OCI-LY3 (cell line): ENCODE measurements at regions not wholly inside any gene's neighbourhood (a gene's known extent, or its start where the extent isn't known, plus 50 kb on each side); places are given as distances from the start of the nearest gene placed in this dataset.

Experiments used
- H2AFZ ChIP-seq: fragments of 200-600, 300-600 bp; shearing (Covaris generic); 2 replicates; pipeline ENCODE4 v1.6.0; 2014; ENCODE audit warnings: antibody characterized with exemption, low read depth, low read length
- H3K27ac ChIP-seq: fragments of 200-600, 300-600 bp; sonication (generic); 2 replicates; pipeline ENCODE4 v1.5.1; 2014; ENCODE audit warnings: mild to moderate bottlenecking, low read length, moderate library complexity, mixed read lengths
- H3K27me3 ChIP-seq: fragments of 200-600, 300-600 bp; sonication (generic); 2 replicates; pipeline ENCODE4 v1.6.1; 2014; ENCODE audit warnings: low read depth, low read length, mixed read lengths
- H3K36me3 ChIP-seq: fragments of 200-600, 300-600 bp; sonication (generic); replicated peaks from 2 replicates; pipeline ENCODE3; 2014; ENCODE audit warnings: low read depth, low read length, mixed read lengths
- H3K4me1 ChIP-seq: fragments of 300-600, 200-600 bp; sonication (generic); 2 replicates; pipeline ENCODE4 v1.6.1; 2014; ENCODE audit warnings: low read length, mixed read lengths
- H3K4me2 ChIP-seq: fragments of 200-600, 300-600 bp; sonication (generic); 2 replicates; pipeline ENCODE4 v1.6.1; 2014; ENCODE audit warnings: low read length, mixed read lengths
- H3K4me3 ChIP-seq: fragments of 300-600, 200-600 bp; sonication (generic); 2 replicates; pipeline ENCODE4 v1.5.1; 2014; ENCODE audit warnings: antibody characterized with exemption, mild to moderate bottlenecking, low read length, moderate library complexity
- H3K79me2 ChIP-seq: fragments of 300-600, 200-600 bp; shearing (Covaris generic); 2 replicates; pipeline ENCODE4 v1.6.1; 2014; ENCODE audit warnings: mild to moderate bottlenecking, low read length, mixed read lengths
- H3K9ac ChIP-seq: fragments of 300-600, 200-600 bp; shearing (Covaris generic); 2 replicates; pipeline ENCODE4 v1.6.0; 2014; ENCODE audit warnings: mild to moderate bottlenecking, low read length, moderate library complexity
- H3K9me3 ChIP-seq: fragments of 200-600, 300-600 bp; shearing (Covaris generic); 2 replicates; pipeline ENCODE4 v1.6.1; 2014; ENCODE audit warnings: low read length, mixed read lengths; ENCODE audit not compliant: insufficient read depth
- H4K20me1 ChIP-seq: fragments of 200-600, 300-600 bp; sonication (generic); 2 replicates; pipeline ENCODE4 v1.6.1; 2016; ENCODE audit warnings: low read length, mixed read lengths; ENCODE audit not compliant: insufficient read depth
- EZH2phosphoT487 ChIP-seq: fragments of 200-600 bp; shearing (Covaris generic); IDR thresholded peaks from 2 replicates; pipeline ENCODE4 v1.6.1; 2018; ENCODE audit warnings: antibody characterized with exemption, mixed run types, low read depth
- TF ChIP-seq, protein P1 (sequence below): fragments of 200-600, 300-600 bp; sonication (generic); IDR thresholded peaks from 2 replicates; pipeline ENCODE4 v1.5.1; 2014; ENCODE audit warnings: antibody characterized with exemption, low read length, low read depth

DNA sequence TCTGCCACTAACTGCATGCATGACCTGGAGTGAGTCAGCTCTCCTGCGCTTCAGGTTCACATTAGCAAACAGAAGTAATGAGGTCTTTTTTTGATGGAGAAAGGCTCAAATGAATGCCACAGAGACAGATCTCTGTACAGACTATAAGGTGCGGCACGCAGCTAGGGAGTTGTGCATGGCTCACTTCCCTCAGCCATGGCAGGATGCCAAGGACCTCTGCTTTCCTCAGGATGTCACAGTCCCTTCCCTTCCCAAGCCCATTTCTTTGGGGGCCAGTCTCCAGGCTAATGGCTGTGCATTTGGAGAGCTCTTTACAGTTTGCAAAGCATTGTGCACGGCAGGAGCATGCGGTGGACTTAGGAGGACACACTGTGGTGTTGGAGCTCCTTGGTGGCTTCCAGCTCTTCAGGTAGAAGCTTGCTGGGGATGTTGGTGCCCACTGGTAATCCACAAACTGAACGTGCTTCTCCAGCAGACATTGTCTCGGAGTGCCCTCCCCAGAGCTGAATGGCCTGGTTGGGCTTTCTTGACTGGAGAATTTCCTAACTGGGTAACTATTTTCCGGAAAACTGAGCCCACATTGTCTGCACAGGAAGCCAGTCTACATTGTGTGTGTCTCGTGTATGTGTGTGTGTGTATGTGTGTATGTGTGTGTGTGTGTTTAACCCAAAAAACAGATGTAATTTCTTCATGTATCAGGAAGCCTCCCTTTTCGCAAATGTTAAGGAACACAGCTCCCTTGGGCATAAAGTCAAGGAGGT is 172.5 kb upstream of the TLE3 start:
- peak overlapping the region; percentile 81 for H3K4me2 ChIP-seq
- no peaks in the 10 kb centered on the region for H3K27me3 ChIP-seq
- no peaks in the 10 kb centered on the region for H3K36me3 ChIP-seq
- peak overlapping the region; percentile 25; the same call in 1 of the 2 replicates for H3K4me3 ChIP-seq
- no peaks in the 10 kb centered on the region for H3K9me3 ChIP-seq
- H4K20me1 ChIP-seq, result no peaks in the 10 kb centered on the region
- peak overlapping the region; percentile 59 for H3K9ac ChIP-seq
- no peak overlapping the region for H2AFZ ChIP-seq
- TF ChIP-seq EZH2phosphoT487, result no peak
- TF ChIP-seq, protein P1, sequence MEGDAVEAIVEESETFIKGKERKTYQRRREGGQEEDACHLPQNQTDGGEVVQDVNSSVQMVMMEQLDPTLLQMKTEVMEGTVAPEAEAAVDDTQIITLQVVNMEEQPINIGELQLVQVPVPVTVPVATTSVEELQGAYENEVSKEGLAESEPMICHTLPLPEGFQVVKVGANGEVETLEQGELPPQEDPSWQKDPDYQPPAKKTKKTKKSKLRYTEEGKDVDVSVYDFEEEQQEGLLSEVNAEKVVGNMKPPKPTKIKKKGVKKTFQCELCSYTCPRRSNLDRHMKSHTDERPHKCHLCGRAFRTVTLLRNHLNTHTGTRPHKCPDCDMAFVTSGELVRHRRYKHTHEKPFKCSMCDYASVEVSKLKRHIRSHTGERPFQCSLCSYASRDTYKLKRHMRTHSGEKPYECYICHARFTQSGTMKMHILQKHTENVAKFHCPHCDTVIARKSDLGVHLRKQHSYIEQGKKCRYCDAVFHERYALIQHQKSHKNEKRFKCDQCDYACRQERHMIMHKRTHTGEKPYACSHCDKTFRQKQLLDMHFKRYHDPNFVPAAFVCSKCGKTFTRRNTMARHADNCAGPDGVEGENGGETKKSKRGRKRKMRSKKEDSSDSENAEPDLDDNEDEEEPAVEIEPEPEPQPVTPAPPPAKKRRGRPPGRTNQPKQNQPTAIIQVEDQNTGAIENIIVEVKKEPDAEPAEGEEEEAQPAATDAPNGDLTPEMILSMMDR, result no peak
- peak overlapping the region; percentile 77; the same call in 1 of the 2 replicates for H3K27ac ChIP-seq
- 0 out of 2 replicates have a peak, but pooled peaks cover 3% of the 10 kb centered on the region for H3K79me2 ChIP-seq
- peaks cover 97% of the 10 kb centered on the region for H3K4me1 ChIP-seq

DNA sequence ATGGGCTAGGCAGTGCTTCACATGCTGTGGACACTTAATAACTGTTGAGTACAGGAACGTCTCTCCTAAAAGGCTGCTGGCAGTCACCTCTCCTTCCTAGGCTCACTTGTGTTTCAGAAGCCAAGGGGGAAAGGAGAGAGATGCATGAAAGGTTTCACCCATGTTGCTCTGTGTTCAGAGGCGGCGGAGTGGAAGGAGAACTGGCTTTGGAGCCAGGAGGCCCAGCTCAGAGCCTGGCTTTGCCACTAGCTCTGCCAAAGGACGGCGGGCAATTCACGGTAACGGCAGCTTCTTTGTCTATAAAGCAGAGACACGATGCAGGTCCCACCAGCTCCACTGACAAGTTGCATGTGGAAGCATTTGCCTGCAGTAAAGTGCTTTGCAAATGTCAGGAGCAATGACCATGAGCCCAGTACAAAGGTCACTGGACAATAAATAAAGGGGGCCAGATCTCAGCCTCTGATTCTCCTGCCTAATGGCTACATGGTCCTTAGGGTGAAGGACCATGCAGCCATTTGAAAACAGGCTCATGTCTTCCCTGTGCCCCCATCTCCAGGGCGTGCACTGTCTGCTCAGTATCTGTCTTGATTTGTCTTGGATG is 171.7 kb upstream of the TLE3 start:
- Histone ChIP-seq H3K9ac (peak overlapping the region; percentile 59), H3K4me3 (peak overlapping the region; percentile 25; the same call in 1 of the 2 replicates), H3K27me3 (no peaks in the 10 kb centered on the region), H3K36me3 (no peaks in the 10 kb centered on the region), H2AFZ (no peak overlapping the region), H3K4me2 (peak overlapping the region; percentile 81), H3K9me3 (no peaks in the 10 kb centered on the region), H3K79me2 (0 out of 2 replicates have a peak, but pooled peaks cover 3% of the 10 kb centered on the region), H4K20me1 (no peaks in the 10 kb centered on the region), H3K4me1 (peaks cover 97% of the 10 kb centered on the region), H3K27ac (peak overlapping the region; percentile 77)
- TF ChIP-seq, protein P1, result no peak
- no peak for TF ChIP-seq EZH2phosphoT487

DNA sequence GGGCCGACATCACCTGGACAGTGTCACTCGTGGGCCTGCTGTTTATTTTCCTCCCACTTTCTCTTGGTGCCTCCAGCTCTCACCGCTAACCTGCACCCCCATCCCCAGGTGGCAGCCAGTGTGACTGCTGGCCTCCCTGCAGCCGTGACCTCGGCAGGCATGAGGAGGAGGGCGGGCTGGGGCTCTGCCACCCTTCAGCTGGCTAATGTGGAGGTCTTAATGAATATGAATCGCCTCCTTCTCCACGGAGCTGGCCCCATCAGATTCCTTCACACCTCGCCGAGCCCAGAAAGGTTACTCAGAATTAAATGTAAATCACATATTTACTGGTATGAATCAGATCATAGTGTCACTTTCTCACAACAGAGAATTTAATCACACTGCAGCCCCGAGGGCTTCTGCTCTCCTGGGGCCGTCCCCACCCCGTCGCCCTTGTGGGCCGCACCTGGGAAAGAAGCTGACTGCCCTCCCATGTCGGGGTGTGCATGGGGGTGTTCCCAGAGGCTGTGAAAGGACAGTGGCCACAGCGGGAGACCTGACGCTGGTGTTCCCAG is 171.1 kb upstream of the TLE3 start:
- TF ChIP-seq, protein P1, result no peak
- TF ChIP-seq EZH2phosphoT487, result no peak
- H3K79me2 ChIP-seq, result 0 out of 2 replicates have a peak, but pooled peaks cover 3% of the 10 kb centered on the region
- H3K4me2 ChIP-seq, result peak overlapping the region; percentile 81
- peak overlapping the region; percentile 66 for H3K9ac ChIP-seq
- no peaks in the 10 kb centered on the region for H3K27me3 ChIP-seq
- no peaks in the 10 kb centered on the region for H4K20me1 ChIP-seq
- peak overlapping the region; percentile 50 for H3K4me3 ChIP-seq
- H3K4me1 ChIP-seq, result peaks cover 96% of the 10 kb centered on the region
- H3K36me3 ChIP-seq, result no peaks in the 10 kb centered on the region
- H3K27ac ChIP-seq, result peak overlapping the region; percentile 77
- no peaks in the 10 kb centered on the region for H3K9me3 ChIP-seq
- H2AFZ ChIP-seq, result no peak overlapping the region

DNA sequence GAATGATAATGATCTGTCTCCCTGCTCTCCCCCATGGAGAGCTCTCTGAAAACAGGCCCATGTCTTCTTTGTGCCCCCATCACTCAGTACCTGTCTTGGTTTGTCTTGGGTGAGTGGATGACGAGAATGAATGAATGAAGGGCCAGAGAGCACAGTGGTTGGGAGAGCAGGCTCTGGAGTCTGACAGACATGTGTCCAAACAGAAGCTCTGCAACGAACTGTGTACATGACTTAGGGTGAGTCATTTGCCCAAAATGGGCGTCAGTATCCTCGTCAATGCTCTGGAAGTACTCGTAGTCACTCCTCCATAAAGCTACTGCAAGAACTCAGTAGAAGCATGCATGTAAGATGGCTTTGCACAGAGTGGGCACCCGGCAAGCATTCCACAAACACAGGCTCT is 170.2 kb upstream of the TLE3 start:
- 0 out of 2 replicates have a peak, but pooled peaks cover 3% of the 10 kb centered on the region for H3K79me2 ChIP-seq
- H3K27me3 ChIP-seq, result no peaks in the 10 kb centered on the region
- peaks cover 96% of the 10 kb centered on the region for H3K4me1 ChIP-seq
- no peaks in the 10 kb centered on the region for H3K36me3 ChIP-seq
- peak overlapping the region; percentile 77 for H3K27ac ChIP-seq
- H3K4me3 ChIP-seq, result peak overlapping the region; percentile 50; the same call in 1 of the 2 replicates
- peak overlapping the region; percentile 81 for H3K4me2 ChIP-seq
- peak overlapping the region; percentile 66; the same call in 1 of the 2 replicates for H3K9ac ChIP-seq
- H3K9me3 ChIP-seq, result no peaks in the 10 kb centered on the region
- no peak overlapping the region for H2AFZ ChIP-seq
- no peaks in the 10 kb centered on the region for H4K20me1 ChIP-seq
- no peak for TF ChIP-seq EZH2phosphoT487
- TF ChIP-seq, protein P1, result no peak
